GM23248 (cell line): ENCODE measurements at regions not wholly inside any gene's neighbourhood (a gene's known extent, or its start where the extent isn't known, plus 50 kb on each side); places are given as distances from the start of the nearest gene placed in this dataset.

Experiments used
- EZH2 ChIP-seq: fragments of 200-600 bp; sonication (generic); IDR thresholded peaks from 2 replicates; pipeline ENCODE4 v1.6.1; 2018; ENCODE audit warnings: antibody characterized with exemption, mild to moderate bottlenecking; ENCODE audit not compliant: insufficient read depth, poor library complexity, severe bottlenecking
- EZH2phosphoT487 ChIP-seq: fragments of 200-600 bp; sonication (generic); IDR thresholded peaks from 2 replicates; pipeline ENCODE4 v1.6.1; 2018; ENCODE audit warnings: antibody characterized with exemption, moderate library complexity, mild to moderate bottlenecking, low read depth; ENCODE audit not compliant: insufficient read depth

DNA sequence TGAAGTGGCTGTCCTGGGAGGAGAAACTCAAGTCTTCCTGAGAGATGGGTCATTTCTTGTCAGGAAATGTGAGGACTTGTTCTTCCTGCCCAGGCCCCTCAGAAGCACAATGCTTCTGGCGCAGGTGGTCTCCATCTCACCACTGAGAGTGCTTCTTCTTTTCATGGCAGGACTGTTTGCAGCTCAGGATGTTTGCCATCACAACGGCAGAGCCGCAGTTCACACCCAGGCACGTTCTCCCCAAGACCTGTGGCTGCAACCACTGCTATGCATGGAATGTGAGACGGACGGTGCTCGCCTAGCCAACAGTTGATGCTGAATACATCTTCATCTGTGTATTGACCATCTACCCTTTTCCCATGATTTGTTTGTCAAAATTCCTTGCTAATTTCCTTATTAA, 216.3 kb downstream of the GADD45G start:
- no peak for TF ChIP-seq EZH2
- no peak for TF ChIP-seq EZH2phosphoT487
